HG02973 (cell line): ENCODE measurements at regions not wholly inside any gene's neighbourhood (a gene's known extent, or its start where the extent isn't known, plus 50 kb on each side); places are given as distances from the start of the nearest gene placed in this dataset.

Experiments used
- ATAC-seq: cut with Tn5 transposase; IDR thresholded peaks from one replicate; pipeline ENCODE4 v1.9.1; 2021; ENCODE audit warnings: moderate library complexity; ENCODE audit not compliant: unreplicated experiment

DNA sequence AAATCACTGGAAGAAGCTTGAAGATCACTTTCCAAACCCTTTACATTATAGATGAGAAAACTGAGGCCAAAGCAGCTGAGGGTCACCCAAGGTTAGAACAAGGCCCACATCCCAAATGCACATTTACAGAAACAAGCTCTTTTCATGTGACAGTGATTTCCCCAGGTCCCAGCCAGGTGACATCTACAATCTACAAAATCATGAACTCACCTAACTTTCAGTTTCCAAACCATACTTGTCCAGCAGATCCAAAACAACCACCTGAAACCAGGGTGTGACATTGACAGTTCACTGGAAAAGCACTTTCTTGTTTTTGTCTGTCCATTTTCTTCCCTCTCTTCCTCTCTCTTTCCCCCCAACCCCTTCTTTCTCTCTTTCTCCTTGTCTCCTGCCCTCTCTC, 132.2 kb upstream of the PRICKLE2 start:
- no peak for ATAC-seq

DNA sequence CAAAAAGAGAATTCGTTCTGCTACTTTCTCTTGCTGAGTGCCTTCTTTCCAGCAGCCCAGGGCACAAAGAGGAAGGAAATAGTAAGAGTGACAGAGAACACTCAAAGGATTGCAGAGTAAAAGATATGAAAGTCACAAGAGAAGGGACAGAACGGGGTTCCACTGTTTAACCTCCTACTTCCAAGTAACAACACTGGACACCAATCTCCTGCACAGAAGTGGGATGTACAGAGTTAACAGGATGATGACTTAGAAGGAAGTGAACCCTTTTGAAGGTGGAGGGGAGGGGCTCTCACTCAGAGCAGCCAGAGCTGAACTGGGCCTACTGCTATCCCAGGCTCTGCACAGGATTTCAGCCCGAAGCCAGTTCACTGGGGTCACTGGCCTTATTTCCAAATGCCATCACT, 130.1 kb upstream of the PRICKLE2 start:
- ATAC-seq: no peak

DNA sequence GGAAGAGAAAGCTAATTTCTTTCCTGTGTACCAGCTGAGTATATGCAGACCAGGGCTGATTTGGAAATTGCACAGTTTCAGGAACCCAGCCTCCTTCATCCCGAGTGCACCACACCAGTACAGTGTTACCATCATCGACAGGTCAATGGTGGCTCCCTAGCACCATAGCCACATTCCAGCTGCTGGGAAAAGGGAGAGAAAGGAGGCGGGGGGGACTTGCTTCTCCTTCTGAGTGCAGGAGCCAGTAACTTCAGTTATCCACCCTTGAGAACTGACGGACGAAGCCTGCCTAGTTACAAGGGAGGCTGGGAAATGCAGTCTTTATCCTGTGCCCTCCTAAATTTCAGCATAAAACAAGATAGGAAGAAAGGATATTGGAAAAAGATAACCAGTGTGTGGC, 129.7 kb upstream of the PRICKLE2 start:
- ATAC-seq: no peak

GRCh38 chr3:64354221-64354620, 129.0 kb upstream of the PRICKLE2 start:
- no peak for ATAC-seq

GRCh38 chr3:64353226-64353625, 128.0 kb upstream of the PRICKLE2 start:
- no peak for ATAC-seq

DNA sequence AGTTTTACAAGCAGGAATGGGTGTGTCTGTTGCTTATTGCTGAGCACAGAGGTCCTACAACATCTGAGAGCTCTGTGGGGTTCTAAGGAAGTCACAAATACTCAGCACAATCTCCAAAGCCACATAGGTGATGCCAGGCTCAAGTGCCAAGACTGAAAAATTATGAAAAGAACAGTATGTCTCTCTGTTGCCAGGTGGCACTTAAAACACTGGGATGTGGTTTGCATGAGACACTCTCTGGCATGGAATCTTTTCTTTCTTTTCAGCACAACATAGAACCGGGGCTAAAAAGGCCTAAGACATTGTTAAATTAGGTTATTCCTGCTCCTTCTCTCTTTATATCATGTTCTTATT, 127.3 kb upstream of the PRICKLE2 start:
- ATAC-seq: no peak

DNA sequence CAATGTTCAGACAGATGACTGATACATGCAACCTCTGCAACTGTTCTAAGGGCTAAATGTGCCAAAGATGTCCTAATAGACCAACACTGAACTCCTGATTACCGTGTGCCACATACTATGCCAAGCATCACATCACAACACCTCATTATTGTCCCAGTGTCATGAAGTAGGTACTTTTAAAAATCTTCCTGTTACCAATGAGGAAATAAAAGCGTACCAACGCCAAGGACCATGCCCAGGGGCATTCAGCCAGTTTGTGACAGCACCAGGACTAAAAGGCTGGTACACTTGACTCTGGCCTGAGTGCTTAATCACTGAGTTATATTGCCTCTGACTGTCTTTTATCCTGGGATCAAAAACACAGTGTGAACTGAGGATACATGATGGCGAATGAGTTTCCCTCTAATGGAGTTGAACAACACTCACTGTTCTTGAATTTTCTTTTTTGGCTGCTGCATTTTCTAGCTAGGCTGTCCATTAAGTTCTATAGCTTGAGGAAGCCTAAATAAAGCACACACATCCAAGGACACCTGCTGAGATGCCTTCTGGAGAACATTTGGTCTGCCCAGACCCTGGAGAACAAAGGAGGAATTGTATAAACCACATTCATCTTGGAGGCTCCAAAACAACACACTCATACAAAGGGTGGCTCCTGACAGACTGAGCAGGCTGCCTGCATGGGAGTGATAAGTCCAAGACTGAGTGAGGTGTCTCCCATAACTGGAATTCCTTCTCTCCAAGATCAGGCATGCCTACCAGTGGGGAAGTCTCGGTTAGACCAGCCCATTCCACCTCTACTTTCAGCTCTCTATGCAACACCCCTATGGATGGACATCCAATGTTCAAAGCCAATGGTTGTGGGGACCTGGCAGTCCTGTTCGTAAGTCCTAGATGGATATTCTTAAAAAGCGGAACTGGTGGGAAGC, 126.7 kb upstream of the PRICKLE2 start:
- ATAC-seq: no peak

GRCh38 chr3:64349551-64349950, 124.3 kb upstream of the PRICKLE2 start:
- ATAC-seq: no peak

DNA sequence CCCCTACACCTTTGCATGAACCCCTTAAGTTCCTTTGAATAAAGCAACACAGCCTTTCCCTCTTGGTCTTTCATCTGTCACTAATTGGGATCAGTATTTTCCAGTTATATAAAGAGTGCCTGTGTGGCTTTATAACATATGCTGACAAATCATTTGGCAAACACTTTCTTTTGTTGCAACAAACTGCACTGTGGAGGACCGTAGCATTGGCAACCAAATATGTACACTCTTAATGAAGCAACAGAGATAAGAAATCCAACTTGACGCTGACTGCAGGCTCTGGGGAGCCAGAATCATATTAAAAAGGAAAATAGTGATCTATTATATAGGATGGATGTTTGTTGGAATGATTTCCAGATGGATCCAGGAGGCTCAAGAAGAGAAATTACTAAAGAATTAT, 120.1 kb upstream of the PRICKLE2 start:
- ATAC-seq: no peak

- ATAC-seq: no peak
Measured at GRCh38 chr3:64344721-64345207, 119.5 kb upstream of the PRICKLE2 start.

GRCh38 chr3:64343689-64344430, 118.6 kb upstream of the PRICKLE2 start:
- no peak for ATAC-seq

GRCh38 chr3:64342940-64343688, 117.8 kb upstream of the PRICKLE2 start:
- ATAC-seq: no peak

DNA sequence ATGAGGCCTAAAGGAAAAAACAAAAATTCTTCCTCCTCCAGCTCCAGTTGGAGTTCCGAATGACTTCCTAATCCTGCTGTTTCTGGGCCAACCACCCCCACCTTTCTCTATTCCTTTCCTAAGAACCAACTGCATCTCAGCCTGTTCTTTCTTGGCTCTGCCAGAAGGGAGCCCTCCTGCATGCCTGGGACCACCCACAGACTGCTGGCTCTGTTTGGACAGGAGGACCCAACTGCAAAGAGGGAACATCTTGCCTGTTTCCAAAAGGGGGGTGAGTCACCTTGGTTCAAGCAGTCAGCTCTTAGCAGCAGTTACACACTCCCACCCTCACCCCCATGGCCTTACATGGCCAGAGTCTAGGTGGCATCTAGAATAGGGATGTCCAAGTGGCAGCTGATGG, 116.0 kb upstream of the PRICKLE2 start:
- no peak for ATAC-seq

DNA sequence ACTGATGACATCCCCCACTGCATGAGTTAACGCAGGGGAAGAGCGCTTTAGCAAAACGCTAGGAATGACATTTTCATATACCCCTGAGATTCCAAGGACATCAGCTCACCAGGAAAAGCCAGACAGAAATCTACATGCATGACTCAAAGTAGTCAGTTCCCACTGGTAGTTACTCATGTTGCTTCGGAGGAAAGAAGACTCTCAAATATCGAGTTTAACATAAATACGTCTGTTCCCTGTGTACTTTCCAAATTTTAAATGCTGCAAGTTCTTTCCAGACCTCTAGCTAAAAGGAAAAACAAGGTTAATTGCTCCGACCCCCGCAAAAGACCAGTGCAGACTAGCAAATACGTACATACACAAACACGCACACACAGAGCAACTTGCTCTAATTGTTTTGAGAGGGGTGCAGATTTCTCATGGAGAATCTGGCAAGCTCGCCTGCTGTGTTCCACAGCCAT, 115.4 kb upstream of the PRICKLE2 start:
- ATAC-seq: no peak

GRCh38 chr3:64336488-64336887, 111.2 kb upstream of the PRICKLE2 start:
- no peak for ATAC-seq

GRCh38 chr3:64332459-64333350, 107.4 kb upstream of the PRICKLE2 start:
- ATAC-seq: no peak

GRCh38 chr3:64331605-64332004, 106.3 kb upstream of the PRICKLE2 start:
- ATAC-seq: no peak

DNA sequence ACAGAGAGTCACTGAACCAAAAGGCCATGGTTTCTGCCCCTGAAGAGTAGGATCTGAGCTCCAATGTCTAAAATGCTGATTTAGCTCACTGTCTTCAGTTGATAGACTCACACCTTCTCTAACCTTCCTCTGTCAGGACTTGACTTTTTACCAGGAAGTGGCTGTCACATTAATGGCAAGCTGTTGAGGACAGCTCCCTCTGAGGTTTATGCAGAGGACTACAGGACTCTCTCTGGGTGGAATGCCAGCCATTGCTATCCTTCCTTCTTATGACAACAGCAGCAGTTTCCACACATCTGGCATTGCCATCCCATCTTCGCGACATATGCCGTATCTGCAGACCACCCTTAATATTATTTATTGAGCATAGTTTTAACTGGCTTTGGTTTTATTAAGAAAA, 103.8 kb upstream of the PRICKLE2 start:
- no peak for ATAC-seq

- no peak for ATAC-seq
Measured at GRCh38 chr3:64327100-64327804, 102.0 kb upstream of the PRICKLE2 start.

- ATAC-seq: no peak
Measured at GRCh38 chr3:64321747-64322146, 96.5 kb upstream of the PRICKLE2 start.
